NCI-H2107 (cell line): ENCODE measurements at regions not wholly inside any gene's neighbourhood (a gene's known extent, or its start where the extent isn't known, plus 50 kb on each side); places are given as distances from the start of the nearest gene placed in this dataset.
"Not testable (repeated sequence)": the region's sequence is repeated elsewhere in the genome, so short reads cannot be mapped to it uniquely, and the experiment has no call there.

Experiments
- DNase-seq: peaks from one replicate; lab custom pipeline; 2025; lab: John Stamatoyannopoulos, UW

DNA sequence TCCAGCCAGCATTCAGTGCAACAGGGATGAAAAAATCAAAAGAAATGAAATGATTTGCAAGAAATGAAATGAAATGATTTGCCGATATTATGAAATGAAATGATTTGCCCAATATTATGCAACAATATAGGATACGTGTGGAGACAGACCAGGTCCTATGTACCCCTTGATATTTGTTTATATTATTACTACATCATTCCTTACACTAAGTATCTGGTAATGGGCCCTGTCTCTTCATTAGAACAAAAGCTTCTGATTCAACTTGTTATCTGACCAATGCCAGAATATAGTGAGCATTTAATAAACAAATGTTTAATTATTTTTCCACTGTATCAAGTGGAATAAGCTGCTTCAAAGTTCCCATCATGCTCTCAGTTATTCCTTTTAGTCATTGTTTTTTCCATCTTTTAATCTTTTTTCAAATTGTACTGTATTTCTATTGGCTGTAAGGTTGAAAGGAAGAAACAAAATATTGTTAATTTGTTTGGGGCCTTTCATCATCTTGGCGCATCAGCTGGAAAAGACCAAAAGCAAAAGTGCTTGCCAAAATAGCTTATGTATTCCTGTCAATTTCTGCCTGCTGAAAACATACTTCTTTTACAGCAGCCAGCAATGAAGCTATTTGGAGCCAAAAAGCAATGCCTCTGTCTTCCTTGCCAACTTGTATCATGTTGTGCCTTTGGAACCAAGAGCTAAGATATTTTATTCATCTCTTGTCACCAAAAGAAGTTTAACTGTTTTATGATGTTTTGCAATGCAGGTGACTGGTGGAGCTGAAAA, 2314.9 kb downstream of the LRRC4C start:
- DNase-seq = no peak

DNA sequence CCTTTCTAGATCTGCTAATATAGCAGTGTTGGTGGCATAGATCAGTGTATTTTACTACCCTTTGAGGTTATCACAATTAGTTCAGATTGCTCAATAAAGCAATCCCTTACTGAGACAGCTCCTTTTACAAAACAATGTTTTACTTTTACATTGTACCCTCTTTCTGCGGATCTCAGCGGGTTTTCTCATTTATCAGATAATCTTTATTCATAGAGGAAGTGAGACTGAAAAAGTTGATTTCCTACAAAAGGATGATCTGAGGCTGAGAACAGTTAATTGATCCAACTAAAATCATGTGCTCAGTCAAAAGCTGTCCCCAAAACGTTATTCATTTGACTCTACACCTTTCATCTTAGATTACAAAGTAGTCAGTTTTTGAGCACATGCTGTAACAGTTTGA, 2319.9 kb downstream of the LRRC4C start:
- DNase-seq = no peak

GRCh38 chr11:39120890-39121289, 2338.6 kb downstream of the LRRC4C start:
- no peak for DNase-seq

- no peak for DNase-seq
Measured at GRCh38 chr11:39113606-39114005, 2345.8 kb downstream of the LRRC4C start.

DNA sequence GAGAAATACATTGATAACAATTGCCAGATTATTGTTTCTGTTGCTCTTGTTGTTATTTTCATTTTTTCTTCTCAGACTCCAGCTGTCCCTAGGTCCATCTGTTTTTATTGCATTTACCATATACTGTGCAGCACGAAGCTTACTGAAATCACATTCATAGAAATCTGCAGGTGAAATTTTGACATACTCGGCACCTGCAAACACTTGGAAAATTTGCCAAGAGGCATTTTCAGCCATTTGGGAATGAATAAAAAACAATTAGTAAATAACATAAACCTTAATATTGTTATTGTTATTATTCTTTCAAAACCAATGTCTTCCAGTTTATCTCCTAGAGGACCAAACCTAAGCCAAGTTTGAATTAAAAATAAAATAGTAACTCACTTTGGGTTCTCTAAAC, 2357.2 kb downstream of the LRRC4C start:
- no peak for DNase-seq

DNA sequence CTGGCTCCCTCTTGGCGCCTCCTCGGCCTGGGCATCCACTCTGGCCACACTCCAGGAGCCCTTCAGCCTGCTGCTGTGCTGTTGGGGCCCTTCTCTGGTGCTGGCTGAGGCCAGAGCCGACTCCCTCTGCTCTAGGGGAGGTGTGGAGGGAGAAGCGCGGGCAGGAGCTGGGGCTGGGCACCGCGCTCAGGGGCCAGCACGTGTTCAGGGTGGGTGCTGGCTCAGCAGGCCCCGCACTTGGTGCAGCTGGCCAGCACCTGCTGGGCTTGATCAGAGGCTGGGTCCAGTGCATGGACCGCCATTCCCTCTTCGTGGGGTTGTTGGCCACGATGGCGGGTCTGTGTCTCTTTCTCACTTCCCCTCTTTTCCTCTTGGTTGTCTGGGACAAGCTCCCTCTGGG, 2381.0 kb downstream of the LRRC4C start:
- DNase-seq = no peak

GRCh38 chr11:39037611-39038010, 2421.8 kb downstream of the LRRC4C start:
- DNase-seq = no peak

DNA sequence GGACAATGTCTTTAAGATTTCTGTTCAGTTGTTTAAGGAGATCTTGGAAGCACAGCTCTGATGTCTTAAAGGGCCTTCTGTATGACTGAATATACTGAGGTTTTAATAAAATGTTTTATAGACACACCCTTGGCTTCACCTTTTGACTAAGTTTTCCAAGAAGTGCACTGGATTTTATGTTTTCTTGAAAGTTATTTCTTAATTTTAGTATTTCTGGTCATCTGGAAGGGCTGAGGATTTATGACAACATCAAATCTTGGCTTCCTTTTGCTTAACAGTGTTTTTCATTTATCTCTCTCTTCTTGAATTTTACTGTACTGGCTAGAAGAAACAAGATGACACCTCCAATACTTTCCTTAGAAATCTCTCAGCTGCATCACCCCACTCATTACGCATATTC, 2423.4 kb downstream of the LRRC4C start:
- no peak for DNase-seq

DNA sequence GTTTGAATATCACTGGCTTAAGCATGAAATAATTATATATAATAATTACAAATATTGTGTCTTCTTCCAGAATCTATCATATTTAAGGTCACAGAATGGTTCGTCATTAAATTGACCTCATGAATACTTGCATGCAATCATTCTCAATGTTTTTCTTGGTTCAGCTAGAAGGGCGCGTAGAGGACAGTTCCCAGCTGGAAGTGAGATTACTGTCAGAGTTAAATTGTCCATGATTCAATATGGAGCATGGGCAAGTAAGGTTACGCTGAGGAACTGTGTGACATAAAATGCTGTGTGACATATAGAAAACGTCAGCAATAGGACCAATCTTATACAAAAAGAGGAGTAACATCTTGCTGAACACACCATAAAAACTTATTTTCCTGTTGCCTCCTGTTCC, 2423.5 kb upstream of the RAG2 start:
- no peak for DNase-seq

GRCh38 chr11:39011797-39012196, 2413.8 kb upstream of the RAG2 start:
- DNase-seq = no peak

DNA sequence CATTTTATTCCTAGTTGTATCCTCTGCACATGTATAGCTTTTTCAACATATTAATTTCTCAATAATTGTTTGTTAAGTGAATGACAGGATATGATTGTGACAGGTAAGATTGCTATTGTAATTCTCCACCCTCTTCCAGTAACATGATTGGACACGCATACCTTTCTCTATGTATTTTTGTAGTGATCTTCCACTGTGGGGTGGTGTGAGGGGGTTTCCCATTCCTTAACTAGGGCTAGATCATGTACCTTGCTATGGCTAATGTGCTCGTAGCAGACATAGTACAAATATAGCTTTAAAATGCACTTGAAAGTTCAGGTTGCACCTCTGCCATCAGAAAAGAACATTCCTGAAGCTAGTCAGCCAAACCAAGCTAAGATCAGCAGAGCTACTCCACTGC, 2392.8 kb upstream of the RAG2 start:
- no peak for DNase-seq

DNA sequence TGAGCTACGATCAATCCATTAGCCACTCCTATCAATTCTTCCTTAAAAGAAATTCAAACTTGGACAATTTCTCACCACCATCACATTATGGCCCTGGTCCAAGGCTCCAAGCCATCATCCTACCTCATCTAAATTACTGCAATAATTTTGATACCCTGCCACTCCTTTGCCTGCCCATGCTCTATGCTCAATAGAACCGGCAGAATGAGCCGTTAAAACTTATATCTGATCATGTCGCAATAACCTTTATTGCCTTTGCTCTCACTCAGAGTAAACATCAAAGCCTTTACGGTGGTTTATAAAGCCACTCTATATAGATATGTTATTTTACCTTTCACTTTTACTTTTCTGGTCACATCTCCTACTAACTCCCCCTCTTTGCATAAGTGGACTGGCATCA, 2392.1 kb upstream of the RAG2 start:
- no peak for DNase-seq

- no peak for DNase-seq
Measured at GRCh38 chr11:38988908-38989307, 2390.9 kb upstream of the RAG2 start.

DNA sequence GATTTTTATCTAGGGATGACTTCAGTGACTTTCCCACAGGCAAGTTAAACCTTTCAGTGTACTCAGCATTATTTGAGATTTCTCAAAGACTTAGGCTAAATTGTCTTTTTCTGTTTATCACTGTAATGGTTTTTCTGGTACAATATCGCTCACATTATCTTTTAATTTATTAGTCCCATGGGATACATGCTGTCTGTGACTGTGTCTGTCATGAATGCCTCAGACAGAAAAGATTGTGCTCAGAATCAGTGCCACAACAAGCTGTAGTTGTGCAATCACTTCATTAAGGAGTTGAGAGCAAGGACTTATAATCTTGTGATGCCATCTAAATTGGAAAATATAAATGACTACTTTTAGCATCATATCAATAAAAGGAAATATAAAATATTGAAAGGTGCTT, 2374.2 kb upstream of the RAG2 start:
- DNase-seq = no peak

DNA sequence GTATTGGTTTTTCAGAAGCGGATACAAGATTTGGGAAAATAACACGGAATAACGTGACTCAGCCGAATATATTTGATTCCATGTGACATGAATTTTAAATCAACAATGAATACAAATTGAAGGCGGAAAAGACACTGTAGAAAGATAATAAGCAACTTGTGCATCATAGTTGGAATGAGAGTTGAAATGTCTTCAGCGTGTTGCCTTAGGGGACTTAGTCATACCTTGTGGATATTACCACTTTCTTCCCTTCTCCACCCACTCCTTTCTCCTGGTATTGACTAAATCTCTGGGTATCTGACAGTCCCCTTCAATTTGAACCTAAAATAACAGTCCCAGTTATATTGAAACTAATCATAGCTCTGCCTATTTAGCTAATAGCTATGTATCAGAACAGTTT, 2373.1 kb upstream of the RAG2 start:
- DNase-seq = no peak

DNA sequence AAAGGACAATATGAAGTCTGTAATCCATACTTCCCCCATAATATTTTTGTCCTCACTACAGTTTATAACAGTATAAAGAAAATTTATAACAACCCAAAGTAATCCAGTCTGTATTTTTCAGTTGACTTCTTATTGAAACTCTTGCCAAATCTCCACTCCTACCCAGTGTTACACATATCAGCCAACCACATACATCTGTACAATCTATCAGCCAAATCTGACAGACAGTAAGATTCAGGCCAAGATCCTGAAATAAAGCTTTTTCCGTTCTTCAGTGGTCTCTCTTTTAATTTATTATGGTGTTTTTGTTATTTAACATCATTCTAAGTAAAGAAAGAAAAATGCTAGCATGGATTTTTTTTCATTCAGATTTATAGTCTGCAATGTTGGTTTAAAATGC, 2370.9 kb upstream of the RAG2 start:
- no peak for DNase-seq

GRCh38 chr11:38952698-38953097, 2354.7 kb upstream of the RAG2 start:
- no peak for DNase-seq

- DNase-seq = no peak
Measured at GRCh38 chr11:38950867-38951266, 2352.8 kb upstream of the RAG2 start.

DNA sequence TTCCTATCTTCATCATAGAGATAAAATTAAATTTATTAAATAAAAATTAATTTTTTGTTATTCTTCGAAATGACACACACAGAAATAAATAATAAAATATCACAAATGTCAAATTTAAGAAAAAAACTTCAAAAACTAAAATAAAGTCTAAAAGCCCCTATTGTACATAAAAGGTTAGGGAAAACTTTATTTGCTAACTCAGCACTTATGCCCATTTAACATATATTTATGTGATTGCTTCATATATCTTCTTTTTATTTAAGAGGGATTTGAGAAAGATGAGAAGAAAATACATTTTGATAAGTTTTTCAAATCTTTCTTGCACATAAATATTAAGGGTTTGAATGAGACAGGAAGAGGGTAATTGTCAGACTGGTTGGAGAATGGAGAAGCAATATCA, 2350.4 kb upstream of the RAG2 start:
- DNase-seq = no peak

- no peak for DNase-seq
Measured at GRCh38 chr11:38937709-38938108, 2339.7 kb upstream of the RAG2 start.

DNA sequence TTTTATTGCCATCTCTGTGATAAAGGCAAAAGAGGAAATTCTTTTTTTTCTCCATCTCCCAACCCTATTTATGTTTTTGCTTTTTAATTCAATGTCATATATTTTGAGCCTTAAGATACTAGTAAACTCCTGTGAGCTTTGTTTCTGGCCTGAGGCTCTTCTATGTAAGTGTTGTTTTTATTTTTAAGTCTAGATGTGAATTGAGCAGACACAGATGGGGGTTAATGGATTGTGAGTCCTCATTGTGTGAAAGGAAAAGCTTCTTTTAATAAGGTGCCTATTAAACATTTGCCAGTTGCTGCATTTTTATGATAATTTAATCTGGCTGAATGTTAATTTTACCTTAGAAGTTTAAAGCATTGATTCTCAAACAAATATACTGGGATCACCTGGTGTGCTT, 2337.9 kb upstream of the RAG2 start:
- no peak for DNase-seq

GRCh38 chr11:38927993-38928392, 2330.0 kb upstream of the RAG2 start:
- DNase-seq = no peak

DNA sequence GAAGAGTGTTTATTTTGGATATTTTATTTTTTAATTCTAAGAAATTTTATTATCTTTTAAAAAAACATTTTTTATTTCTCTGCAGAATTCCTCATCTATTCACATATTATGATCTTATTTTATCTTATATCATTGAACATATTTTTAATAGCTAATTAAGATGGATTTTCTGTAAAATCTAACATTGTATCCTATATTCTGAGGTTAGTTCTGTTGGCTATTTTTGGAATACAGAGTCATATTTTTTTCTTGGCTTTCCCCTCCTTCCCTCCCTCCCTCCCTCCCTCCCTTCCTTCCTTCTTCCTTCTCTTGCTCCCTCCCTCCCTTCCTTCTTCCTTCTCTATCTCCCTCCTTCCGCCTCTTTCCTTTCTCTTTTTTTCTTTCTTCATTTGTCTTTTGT, 2326.6 kb upstream of the RAG2 start:
- DNase-seq = no peak

DNA sequence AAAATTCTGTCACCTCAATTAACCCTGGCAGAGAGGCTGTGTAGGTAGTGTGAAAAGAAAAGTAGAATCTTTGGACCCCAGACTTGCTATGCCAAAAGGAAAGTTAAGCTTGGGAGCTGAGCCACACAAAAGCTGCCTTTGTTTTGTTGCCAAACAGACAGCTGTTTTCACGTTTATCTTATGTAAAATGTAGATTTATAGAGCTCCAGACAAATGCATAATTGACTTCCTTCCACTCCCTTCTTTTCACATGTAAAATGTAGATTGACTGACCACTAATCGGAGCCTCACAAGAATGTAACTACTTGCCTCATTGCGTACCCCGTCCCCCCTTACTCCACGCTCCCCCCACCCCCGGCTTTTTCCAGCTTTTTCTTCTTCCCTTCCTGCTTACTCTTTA, 2302.2 kb upstream of the RAG2 start:
- no peak for DNase-seq

DNA sequence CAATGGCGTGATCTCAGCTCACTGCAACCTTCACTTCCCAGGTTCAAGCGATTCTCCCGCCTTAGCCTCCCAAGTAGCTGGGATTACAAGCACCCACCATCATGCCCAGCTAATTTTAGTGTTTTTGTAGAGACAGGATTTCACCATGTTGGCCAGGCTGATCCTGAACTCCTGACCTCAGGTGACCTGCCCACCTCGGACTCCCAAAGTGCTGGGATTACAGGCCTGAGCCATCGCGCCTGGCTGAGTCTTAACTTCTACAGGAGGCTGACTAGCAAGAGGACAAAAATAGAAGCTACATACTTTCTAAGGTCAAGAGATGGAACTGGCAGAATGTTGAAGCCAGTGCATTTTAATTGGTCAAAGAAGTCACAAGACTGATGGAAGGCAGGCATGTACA, 2296.2 kb upstream of the RAG2 start:
- not testable (repeated sequence) for DNase-seq
